Suppressor macrophage (primary cell): ENCODE measurements at regions not wholly inside any gene's neighbourhood (a gene's known extent, or its start where the extent isn't known, plus 50 kb on each side); places are given as distances from the start of the nearest gene placed in this dataset.
A peak's percentile ranks its signal among the peaks of the same experiment; 100 is the strongest.

Experiments
- DNase-seq, 4 experiments: peaks; one replicate each; pipeline ENCODE4 v3.0.0-alpha.2; 2020 to 2022

DNA sequence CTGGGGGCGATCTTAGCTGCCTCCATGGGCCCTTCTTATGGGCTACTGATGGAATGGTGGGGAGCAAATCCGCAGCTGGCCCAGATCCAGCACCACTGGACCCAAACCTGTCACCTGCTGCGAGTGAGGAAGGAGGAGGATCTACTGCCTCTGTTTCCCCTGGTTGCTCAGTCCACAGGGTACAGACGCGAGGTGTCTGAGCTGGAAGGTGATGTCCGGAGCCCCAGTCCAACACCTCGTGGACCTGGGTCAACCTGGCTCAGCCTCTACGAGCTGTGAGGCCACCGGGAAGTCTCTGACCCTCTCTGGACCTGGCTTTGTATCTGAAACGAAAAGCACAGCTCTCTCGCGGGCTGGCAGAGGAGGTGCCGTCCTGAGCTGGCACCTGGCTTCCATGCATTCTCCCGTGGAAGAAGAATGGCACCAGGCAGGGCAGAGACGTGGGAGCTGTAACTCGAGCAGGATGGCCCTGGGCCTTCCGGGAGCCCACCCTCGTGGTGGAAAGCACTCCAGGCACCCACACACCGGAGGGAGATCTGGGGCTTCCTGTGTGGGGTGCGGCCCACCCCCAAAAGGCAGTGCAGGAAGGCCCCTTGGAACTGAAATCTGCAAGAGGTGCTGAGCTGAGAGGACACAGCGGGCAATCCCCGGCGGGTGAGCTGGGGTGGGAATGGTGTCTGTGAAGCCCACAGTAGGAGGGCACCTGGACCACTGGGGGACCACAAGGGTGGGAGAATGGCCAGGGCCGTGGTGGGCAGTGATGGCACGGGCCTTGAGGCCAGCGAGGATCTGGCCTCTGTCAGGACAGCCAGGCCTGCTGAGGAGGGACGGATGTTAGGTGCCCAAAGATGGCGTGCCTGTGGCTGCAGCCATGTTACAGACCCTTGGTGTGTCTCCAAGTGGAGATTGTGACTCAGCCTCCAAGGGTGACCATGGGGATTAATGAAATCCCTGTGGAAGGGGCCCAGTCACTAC, 133.4 kb downstream of the OLFM1 start:
- DNase-seq, result no peak

DNA sequence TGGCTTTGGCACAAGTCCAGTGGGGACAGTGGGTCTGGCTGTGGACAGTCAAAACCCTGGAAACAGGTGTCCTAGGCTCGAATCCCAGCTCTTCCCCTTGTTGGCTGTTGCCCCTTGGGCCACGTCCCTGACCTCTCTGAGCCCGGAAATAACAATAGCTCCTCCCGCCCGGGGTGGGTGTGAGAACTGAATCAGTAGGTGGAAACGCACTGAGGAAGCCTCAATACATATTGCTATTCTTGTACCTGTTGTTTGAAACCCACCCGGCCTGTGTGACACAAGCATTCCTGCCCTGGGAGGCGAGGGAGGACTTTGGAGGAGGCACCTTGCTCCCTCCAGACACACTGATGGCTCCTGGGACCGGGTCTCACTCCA, 134.1 kb downstream of the OLFM1 start:
- no peak for DNase-seq

DNA sequence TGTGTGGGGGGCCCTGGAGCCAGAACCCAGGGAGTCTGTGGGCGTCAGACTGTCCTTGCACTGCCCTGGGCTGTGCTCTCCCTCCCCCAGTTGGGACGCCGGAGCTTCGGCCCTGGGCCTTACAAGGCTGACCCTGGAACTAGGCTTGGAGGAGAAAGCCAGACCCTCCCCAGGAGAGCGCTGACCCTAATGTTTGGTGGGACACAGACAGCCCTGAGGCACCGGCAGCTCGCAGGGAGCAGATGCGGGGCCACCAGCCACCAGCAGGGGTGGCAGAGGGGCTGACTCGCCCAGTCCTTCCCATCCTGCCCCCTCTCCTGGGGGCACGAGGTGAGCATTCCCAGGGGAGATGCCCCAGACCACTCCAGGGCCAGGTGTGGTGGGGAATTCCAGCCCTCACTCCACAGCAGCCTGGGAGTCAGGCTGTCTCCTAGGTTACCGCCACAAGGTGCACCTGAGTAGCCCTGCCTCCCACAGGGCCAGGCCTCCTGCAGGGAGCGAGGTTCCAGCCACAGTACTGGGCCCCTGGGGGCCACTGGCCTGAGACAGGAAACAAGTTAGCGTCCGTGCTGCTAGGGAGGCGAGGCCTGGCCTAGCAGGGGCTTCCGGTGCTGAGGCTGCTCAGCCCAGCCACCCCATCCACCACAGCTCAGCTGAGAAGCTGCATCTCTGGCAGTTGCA, 134.6 kb downstream of the OLFM1 start:
- DNase-seq, result no peak

DNA sequence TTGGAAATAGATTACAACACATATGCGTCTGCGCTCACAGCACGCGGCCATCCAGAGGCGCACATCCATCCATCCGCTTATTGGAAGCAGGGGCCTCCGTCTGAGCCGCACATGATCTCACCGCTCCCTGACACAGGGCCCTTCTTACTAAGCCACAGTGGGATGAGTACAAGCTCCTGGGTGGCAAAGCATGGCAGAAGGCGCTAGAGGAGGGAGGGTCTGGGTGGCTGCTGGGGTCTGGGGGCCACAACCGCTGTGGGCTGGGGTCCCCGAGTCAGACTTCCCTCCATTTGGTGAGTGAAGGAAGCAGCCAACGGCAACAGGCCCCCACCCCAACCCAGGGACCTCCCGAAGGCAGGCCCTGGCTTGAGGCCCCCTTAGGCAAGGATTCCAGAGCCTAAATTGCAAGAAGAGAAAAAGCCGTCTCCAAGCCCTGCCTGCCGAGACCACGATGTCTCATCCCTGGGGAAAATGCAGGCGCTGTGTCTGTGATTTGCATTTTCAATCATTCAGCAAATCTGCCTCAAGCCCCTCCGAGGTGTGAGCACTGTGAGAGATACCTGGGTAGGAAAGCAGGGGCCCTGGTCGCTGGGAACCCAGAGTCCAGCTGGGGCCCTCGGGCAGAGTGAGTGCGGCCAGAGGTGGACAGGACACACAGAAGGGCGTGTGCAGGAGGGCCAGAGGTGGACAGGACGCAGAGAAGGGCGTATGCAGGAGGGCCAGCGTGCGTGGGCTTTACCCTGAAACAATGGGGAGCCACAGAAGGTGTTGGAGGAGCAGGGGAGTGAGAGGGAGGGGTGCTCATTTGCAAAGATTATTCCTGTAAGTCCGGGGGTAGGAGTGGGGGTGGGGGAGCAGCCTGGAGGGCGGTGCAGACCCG, 135.7 kb downstream of the OLFM1 start:
- no peak for DNase-seq

DNA sequence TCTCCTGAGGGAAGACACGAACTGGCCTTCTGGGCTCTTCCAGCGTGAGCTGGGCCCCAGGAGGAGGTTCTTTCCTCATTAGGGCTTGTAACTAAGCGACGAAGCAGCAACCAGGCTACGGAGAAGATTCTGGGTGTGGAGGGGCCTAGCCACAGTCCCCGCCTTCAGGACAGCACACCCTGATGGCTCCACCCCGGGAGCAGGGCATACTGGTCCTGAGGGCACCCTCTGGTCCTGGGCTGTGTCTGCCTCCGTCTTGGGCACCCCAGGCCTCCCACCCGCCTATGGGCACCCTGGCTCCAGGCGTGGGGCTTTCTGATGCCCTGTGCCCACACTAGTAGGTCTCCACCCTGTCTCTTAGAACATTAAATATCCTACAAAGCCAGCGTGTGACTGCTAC, 136.4 kb downstream of the OLFM1 start:
- DNase-seq, result no peak

DNA sequence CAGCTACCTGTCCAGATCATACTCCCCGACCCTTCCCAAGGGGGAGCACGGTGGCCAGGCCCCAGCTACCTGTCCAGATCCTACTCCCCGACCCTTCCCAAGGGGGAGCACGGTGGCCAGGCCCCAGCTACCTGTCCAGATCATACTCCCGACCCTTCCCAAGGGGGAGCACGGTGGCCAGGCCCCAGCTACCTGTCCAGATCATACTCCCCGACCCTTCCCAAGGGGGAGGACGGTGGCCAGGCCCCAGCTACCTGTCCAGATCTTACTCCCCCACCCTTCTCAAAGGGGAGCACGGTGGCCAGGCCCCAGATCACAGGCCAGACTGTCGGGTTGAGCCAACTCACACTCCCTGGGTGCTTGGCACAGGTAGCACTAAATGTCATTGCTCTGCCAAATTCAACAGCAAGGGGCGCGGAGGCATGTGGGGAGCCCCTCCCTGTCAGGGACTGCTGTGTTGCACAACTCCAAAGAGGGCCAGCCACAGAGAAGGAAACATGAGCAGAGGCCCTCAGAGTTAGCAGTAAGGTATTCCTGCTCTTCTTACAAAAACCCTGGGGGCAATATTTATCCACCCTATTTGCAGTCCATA, 136.9 kb downstream of the OLFM1 start:
- DNase-seq, result no peak

DNA sequence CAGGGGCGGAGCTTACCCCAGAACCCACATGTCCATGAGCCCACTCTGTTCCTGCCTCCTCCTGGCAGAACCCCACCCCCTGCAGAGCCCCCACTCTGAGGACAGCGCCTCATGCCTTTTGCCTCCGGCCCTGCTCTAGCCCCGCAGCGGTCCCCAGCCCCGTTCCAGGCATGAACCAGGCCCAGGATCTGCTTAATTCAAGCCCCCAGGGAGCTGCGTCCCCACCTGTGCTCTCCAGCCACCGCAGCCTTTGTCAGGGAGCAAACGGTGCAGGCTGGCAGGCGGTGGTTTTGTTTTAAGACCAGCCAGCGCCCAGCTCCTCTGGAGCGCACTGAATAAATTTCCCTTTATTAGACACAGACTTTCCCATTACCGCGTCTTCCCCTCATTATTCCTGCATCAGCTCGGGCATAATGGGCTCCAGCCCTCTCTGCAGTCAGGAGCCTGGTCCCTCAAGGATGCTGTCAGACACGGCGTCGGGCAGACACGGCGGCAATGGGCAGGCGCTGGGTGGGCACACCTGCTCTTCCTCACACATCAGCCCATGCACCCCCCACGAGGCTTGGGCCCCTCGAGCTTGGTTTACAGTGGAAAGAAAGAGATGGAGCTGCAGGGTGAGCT, 137.6 kb downstream of the OLFM1 start:
- no peak for DNase-seq

DNA sequence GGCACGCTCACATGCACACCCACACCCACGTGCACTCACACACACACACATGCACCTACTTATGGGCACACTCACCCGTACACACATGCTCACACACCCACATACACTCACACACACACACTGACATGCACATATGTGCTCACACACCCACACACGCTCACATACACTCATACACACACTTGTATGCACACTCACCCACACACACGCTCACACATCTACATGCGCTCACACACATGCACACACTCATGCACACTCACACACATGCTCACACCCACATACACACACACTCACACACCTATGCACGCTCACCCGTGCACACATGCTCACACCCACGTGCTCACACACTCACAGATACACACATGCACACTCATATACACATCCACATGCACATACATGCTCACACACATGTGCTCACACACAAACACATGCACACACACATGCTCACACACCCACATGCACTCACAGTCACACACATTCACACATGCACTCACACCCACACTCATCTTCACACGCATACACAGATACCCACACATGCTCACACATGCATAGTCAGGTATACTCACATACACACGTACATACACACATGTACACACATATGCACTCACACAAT, 138.3 kb downstream of the OLFM1 start:
- DNase-seq, result no peak

DNA sequence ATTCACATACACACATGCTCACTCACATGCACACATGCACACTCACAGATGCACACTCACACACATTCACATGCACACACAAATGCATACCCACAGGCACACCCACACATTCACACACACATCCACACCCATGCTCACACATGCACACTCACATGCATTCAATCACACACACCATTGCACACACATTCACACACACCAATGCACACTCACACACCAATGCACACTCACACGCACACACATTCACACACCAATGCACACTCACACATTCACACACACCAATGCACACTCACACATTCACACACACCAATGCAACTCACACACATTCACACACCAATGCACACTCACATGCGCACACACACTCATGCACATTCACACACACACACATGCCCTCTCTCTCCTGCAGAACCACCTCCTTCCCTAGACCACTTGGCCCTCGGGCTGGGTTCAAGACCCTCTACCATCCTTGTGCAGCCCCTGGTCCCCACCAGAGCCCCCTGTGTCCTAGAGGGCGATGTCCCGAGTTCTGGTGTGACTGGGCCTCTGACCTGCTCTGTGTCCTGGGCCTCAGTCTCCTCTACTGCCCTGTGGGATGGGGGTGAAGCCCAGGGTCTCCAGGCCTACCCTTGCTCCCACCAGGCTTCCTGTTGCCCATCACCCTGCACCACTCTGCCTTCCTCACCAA, 139.0 kb downstream of the OLFM1 start:
- no peak for DNase-seq

DNA sequence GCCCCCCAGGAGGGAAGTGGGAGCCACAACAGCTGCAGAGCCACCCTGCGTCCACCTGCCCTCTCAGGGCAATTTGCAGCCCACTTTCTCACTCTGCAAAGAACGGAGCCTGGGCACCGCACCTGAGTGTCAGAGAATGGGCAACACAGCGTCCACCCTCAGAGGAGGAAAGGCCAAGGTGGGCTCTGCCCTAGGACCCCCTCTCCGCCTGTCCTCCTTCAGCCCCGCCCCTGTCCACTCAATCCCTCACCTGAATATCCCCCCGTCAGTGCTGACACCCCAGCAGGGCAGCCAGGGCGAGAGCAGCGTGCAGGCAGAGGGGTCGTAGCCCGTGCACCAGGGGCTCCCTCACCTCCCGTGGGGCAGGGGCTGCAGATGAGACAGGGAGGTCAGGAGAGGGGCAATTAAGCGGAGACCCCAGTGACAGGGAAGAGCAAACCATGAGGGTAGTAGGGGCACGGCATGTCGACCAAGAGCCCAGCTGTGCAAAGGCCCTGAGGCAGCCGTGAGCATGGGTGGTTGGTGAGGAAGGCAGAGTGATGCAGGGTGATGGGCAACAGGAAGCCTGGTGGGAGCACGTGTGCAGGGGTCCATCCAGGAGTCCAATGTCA, 140.3 kb downstream of the OLFM1 start:
- no peak for DNase-seq

DNA sequence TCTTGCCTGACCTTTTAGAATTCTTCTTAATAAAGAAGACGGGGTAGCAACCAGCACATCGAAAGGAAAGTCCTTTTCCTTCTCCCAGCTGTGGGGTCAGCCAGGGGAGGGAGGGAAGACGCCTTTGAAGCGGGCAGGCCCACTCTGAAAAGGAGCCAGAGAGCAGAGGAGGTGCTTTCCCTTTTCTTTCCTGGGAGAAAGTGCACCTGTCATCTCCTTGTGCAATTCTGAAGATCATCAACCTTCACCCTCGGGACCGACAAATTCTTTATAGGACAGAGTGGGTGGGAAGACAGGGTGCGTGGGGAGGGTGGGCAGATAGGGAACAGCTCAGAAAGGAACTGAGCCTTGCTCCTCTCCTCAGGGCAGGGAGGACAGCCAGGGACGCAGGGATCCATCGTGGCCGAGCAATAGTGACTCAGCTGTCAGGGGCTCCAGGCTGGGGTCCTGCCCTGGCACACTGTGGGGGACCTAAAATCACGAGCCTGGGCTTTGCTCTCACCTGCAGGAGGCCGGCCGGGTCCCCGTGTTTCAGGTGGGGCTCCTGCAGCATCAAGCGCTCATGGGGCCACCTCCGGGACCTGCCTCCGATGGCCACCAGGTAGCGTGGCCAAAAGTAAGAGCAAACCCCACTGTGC, 141.0 kb downstream of the OLFM1 start:
- no peak for DNase-seq

DNA sequence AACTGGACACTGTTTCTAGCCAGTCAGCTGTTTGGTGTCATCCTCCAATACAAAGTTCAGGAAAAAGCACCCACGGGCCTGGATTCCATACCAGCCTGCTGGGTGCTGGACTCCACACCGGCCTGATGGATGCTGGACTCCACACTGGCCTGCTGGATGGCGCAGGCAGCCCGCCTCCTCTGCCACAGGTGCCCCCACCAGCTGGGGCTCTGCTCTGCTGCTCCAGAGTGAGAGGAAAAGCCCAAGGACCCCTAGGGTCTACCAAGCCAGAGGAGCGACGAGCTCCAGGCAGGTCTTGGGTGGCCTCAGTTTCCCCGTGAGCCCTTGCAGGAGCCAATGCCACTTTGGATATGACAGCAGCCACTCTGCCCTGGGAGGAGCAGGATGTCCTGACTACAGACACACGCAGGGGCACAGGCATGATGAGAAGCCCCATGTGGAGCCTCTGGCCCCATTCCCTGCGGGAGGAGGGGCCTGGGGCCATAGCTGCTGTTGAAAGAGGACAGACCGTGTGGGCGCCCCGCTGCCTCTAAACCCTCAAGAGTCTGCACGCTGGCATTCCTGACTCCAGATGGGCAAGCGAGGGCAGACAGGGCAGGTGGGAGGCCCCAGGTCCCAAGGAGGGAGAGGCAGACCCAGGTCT, 141.6 kb downstream of the OLFM1 start:
- DNase-seq, result no peak

DNA sequence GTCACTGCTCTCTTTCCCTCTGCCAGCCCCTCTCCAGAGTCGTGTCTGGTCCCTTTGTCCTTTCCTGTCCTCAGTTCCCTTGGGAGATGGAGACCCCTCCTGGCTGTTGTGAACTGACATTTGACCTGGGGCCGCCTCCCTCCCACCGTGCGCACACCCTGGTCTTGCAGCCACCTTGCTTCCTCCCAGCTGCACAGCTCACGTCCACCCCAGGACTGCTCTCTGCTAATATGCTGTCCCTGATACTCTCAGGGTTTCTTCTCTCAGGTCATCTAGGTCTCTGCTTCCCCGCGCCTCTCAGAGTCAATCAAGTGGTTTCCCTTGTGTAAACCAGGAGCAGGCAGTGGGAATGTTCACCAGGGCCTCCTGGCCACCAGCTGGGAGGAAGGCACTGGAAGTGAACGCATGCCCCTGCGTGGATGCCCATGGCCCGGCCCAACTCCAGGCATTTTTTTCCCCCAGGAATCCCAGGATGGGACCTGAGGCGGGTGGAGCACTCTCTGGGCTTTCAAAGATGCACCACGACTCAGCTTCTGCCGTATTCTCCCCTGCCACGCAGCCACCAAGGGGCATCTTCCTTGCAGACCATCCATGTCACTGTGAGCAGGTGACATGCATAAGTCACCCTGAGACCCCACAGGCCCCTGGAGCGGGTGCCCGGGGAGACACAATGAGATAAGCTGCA, 142.4 kb downstream of the OLFM1 start:
- DNase-seq, result no peak

DNA sequence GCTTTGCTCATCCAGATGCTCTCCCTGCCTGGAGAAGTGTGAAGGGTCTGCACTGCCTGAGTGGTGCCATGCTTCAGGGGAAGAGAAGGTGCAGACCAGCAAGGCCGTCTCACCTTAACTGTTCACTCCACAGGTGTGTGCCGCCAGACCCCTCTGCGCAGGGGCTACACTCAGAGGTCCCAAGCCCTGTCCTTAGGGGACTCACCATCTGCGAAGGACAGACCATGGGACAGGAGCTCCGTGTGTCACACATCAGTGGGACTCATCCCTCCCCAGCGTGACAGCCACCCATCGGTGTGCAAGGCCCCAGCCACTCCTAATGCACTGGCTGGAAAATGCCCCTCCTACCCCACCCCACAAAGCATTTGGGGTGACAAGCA, 142.9 kb downstream of the OLFM1 start:
- DNase-seq, result no peak

DNA sequence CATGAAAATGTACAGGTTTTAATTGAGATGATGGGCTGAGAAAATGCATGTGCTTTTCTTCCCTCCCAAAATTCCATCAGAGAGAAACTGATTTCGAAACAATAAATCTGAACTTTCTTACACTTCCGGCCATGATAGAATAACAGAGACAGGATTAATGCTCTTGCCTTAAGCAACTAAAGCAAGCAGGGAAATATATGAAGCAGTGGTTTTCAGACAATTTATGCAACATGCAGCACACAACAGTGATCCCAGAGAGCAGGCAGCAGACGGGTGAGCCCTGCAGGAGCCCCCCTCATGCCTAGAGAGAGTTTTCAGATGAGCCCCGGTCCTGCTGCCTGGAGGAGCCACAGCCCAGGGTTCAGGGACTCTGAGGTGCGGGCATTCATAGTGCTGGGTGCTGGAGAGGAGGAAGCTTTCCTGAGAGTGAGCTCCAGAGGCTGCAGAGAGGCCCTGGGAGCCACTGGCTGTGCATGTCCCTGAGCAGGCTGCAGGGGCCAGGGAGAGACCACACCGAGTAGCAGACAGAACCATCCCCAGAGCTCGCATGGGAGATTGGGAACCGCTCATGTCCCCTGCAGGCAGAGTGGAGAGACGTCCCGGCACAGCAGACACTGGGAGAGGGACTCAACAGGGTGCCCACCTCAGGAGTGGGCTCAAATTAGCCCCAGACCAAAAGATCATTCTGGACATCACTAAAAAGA, 143.5 kb downstream of the OLFM1 start:
- no peak for DNase-seq

DNA sequence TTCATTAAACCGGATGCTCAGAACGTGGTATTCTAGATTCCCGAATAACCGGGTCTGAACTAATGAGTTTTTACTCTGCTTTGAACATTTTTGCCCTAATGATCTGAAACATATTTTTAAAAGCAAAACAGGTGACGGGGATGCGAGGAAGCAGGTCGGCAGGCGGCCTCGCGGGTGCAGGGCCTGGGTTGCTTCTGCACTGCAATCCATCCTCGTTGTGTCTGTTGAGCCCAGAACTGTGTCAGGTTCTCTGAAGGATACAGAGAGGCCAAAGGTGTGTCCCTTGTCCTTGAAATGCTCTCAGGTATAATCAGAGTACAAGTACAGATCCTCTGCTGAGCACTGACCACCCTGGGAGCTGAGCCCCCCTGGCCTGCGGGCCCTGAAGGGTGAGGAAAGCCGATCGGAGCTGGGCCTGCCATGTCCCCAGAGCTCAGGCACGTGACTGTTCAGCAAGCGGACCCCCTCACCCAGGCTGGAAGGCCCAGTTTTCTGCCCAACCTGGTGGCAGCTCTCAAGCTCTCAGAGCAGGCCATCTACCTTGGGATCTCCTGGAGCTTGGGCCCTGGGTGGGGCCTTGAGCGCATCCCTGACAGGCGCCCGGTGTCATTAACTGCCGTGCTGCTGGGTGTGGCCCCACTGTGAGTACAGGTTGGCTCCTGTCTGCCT, 151.8 kb downstream of the OLFM1 start:
- peak in 1 of 4 experiments; percentile 0 for DNase-seq

DNA sequence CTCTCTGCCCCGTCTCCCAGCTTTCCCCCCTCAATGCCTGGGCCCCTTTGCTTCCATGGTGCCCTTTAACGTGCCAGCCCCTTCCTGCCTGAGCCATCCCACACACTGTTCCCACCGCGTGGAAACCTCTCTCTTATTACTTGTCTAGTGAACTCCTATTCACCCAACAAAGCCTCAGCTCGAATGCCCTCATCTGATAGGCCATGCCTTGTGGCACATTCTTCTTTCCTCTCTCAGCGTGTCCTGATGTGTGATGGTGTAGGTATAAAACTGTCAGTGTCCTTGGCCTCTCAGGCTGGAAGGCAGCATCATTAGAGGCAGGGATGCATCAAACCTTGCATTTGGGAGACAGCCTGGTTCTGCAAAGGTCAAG, 152.3 kb downstream of the OLFM1 start:
- DNase-seq, result no peak

DNA sequence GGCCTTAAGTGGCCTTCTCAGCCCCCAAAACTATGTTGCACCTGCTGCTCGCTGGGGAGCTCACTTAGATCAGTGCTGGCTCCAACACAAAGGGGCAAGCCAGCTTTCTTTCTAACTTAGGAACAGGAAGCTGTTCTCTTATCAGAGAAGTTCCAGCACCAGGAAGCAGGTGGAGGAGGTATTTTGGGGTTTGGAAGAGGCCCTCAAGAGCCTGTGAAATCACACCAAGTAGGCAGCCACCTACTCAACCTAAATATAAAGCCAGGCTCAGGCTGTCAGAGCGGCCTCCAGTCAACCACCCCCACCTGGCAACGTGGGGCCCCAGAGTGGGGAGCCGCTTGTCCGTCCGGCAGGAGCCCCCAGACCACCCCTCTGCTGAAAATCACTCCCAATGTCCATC, 152.8 kb downstream of the OLFM1 start:
- DNase-seq, result peak in 1 of 4 experiments; percentile 1
